Colon (tissue), 2 donors: ENCODE measurements at regions not wholly inside any gene's neighbourhood (a gene's known extent, or its start where the extent isn't known, plus 50 kb on each side); places are given as distances from the start of the nearest gene placed in this dataset.
"Not testable (repeated sequence)": the region's sequence is repeated elsewhere in the genome, so short reads cannot be mapped to it uniquely, and the experiment has no call there.

Experiments
- FAIRE-seq: peaks from 2 replicates; lab custom pipeline; 2012; peaks lifted over from hg19 to GRCh38; lab: Jason Lieb, UNC
- donor health status: control.
- donor health status: control.

DNA sequence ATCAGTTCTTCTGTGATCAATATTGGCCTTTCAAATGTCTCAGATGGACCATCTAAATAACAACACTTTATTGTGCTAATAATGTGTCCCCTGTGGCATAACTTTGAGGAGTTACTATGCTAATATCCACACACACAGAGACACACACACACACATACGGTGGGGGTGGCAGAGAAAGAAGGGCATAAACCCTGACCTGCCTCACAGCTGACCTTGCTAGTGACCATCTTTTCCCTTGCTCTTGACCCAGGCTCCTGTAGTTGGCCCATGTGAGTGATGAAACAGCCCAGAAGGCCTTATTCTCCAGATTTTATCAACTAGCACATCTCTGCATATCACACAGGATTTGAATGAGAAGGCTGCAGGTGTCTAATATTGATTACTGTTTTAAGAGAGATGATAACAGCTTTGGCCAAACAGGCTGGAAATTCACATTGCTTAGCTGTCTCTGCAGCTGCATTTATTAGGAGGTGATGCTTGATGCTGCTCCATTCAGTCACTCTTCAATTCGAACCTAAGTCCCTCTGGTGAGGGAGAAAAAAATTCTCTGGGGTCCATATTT, 176.4 kb downstream of the ACTR3 start:
- FAIRE-seq = no peak

DNA sequence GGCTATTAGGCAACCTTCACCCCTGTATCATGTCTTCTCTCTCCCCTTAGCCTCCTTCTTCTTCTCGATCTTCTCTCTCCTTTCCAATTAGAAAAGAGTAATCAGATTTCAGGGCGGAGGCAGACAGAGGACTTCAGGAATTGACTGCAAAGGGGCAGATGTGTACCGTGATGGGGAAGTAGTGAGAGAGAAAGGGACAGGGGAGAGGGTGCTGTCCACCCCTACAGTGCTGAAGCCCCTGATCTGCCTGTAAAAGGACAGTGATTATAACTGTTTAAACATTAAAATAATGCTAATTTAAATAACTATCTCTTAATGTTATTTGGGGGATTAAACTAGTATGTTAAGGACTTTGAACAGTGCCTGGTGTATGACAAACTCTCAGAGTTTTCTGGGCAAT, 178.5 kb downstream of the ACTR3 start:
- no peak for FAIRE-seq

DNA sequence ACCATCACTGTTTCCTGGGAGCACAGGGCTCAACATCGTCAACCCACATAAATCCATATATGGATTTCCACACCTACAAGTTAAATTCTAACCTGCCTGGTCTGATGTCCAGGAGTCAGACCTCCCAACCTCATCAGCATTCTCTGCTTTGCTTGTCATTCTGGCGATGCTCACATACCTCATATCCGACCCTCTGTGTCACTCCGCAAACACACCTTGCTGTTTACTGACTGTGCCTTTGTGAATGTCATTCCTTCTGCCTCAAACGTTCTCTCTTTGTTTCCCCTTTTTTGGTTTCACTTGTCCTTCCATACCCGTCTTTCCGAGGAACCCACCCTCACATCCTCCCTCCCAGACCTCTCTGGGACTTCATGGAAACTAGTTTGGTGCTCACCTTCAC, 187.1 kb downstream of the ACTR3 start:
- FAIRE-seq = no peak

DNA sequence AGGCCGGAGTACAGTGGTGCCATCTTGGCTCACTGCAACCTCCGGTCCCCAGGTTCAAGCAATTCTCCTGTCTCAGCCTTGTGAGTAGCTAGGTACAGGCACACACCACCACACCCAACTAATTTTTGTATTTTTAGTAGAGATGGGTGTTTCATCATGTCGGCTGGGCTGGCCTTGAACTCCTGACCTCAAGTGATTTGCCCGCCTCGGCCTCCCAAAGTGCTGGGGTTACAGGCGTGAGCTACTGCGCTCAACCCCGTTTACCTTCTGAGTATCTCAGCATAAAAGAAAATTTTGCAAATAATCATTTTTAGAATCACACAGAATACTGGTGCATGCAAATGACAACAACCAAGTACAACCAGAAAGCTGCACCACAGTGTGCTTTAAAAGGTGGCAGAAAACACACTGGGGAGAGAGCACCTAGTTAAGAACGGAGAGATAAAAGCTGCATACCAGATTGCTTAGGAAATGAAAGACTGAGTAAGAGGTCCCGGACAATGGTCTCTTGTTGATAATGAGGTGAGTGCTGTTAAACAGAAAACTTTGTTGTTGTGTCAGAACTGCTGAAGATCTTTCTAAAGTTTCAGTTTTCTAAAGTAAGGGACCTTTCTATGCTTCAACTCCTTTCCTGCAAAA, 189.6 kb downstream of the ACTR3 start:
- no peak for FAIRE-seq

GRCh38 chr2:114082731-114083433, 193.0 kb downstream of the ACTR3 start:
- FAIRE-seq = no peak

GRCh38 chr2:114083717-114084387, 194.0 kb downstream of the ACTR3 start:
- no peak for FAIRE-seq

DNA sequence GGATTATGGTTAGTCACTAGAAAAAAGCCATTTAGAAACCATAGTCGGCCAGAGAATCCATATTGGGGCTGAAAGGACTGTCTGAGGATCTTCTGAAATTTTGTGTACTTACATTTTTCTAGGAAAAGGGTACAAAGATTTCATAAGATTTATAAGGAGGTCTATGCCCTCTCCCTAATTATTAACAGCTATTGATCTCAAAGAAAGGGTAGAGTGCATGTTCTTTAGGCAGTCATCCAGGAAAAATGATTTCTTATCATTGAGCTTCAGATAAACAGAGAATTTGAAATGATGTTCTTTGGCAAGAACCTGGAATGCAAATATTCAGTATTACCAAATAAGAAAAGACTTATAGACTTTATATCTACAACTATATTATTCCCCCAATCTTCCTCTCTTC, 195.3 kb downstream of the ACTR3 start:
- FAIRE-seq = no peak

- no peak for FAIRE-seq
These were observed 196.1 kb downstream of the ACTR3 start for GRCh38 chr2:114085992-114086391.

- FAIRE-seq = no peak
These were observed 199.9 kb downstream of the ACTR3 start for GRCh38 chr2:114089636-114090319.

GRCh38 chr2:114091010-114091409, 201.1 kb downstream of the ACTR3 start:
- no peak for FAIRE-seq

- no peak for FAIRE-seq
These were observed 218.4 kb downstream of the ACTR3 start for GRCh38 chr2:114108249-114108648.

DNA sequence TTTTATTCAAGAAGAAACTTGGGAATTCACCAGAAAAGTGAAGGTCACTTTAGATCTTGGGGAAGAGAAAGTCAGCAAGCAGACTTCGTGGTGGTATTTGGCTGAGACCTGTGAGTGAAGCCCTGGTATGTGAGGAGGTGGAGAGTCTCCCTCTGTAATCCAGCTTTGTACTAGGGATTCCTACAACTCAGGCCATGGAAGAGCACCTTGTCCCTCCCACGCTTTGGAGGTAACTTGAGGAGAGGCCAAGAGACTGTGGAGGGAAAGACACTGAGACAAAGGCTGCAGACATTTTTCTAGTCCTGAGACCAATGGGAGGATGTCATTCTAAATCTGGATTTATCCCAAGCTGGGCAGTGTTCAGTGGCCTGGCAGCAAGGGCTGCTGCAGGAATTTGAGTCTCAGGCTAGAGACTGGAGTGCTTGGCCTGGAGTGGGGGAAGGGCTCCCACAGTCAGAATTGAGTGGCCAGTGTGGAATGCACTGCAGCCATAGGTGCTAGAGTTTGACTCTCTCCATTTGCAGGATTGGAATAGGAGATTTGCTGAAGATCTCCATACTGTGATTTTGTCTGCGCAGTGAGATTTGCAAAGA, 219.0 kb downstream of the ACTR3 start:
- FAIRE-seq = no peak

DNA sequence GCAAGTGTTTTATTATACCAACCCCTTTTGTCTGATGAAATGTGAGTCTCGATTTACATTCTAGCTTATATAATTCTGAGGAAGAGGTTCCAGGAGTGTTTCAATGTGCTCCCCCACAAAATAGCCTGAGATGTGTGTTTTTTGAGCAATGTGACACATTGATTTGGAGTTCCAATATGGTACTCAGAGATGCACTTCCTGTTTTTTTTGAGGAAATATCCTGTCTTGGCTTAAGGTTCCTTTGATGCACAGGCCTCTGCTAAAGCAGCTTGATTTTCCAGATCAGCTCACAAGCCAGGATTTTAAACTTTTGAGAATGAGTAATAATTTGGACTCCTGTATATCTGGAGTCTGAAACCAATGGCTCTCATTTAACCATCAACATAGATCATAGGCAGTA, 221.4 kb downstream of the ACTR3 start:
- FAIRE-seq = no peak

DNA sequence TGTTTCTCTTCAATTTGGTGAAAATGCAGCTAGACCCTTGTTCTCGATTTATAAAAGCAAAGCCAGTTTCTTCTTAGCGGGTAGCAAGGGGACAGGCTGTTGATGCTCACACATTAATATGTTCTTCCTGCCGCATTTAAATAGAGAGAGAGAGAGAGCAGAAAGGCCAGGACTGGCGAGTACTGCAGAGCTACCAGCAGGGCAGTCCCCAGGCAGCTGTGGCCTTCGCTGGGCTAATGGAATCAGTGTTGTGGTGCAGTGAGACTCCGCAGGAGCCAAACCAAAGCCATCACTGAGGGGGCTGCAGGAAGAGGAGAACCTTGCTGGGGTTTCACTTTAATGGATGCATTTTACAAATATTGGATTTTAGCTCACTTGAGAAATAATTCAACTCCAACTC, 223.6 kb downstream of the ACTR3 start:
- FAIRE-seq = no peak

GRCh38 chr2:114118088-114118487, 228.2 kb downstream of the ACTR3 start:
- FAIRE-seq = no peak

GRCh38 chr2:114119862-114120261, 230.0 kb downstream of the ACTR3 start:
- FAIRE-seq = no peak

- FAIRE-seq = no peak
These were observed 233.0 kb downstream of the ACTR3 start for GRCh38 chr2:114122930-114123329.

DNA sequence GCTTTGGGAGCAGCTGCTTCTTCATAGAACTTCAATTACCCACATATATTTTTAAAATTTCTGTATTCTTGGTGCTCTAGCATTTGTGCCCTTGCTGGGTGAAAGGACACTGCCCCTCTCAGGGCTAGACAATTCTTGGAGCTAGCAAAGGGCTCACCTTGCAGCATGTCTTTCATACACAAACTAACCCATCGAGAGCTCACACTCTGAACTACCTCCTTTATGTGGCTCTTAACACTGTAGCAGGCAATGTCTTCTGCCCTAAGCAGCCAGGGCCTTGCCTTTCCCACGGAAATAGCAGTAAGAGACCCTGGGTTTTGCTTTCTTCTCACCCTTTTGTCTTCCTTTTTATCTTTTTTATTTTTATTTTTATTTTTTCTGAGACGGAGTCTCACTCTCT, 234.0 kb downstream of the ACTR3 start:
- no peak for FAIRE-seq

- FAIRE-seq = no peak
These were observed 237.5 kb downstream of the ACTR3 start for GRCh38 chr2:114127372-114127771.

- FAIRE-seq = no peak
These were observed 238.4 kb downstream of the ACTR3 start for GRCh38 chr2:114128263-114128662.

DNA sequence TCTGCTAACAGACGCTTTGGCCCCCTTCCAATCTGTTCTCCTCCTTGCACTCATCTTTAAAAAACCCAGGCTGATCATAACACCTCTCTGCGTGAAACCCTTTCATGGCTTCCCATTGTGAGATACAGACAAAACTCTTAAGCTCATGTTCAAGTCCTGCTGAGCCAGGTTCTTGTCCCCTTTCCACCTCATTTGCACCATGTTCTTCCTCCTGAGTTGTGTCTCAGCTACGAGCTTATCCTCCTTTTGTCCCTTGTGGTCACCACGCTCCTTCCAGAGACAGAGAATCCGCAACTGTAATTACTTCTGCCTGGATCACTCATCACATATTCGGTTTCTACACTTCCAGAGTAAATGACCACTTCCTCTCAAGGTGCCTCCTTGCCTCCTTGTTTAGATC, 238.8 kb downstream of the ACTR3 start:
- FAIRE-seq = no peak

DNA sequence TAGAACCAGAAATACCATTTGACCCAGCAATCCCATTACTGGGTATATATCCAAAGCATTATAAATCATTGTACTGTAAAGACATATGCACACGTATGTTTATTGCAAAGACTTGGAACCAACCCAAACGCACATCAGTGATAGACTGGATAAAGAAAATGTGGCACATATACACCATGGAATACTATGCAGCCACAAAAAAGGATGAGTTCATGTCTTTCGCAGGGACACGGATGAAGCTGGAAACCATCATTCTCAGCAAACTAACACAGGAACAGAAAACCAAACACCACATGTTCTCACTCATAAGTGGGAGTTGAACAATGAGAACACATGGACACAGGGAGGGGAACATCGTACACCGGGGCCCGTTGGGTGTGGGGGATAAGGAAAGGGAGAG, 242.2 kb downstream of the ACTR3 start:
- not testable (repeated sequence) for FAIRE-seq
